HL-60 (cell line): ENCODE measurements at regions not wholly inside any gene's neighbourhood (a gene's known extent, or its start where the extent isn't known, plus 50 kb on each side); places are given as distances from the start of the nearest gene placed in this dataset.

Experiments
- CTCF ChIP-seq: IDR thresholded peaks from one replicate; pipeline ENCODE4 v1.5.1; 2011; ENCODE audit warnings: low read length, control low read depth, inconsistent platforms; ENCODE audit not compliant: insufficient read depth
- GABPA ChIP-seq: IDR thresholded peaks from 2 replicates; pipeline ENCODE4 v1.6.1; 2012; ENCODE audit warnings: low read depth
- POLR2AphosphoS5 ChIP-seq: IDR thresholded peaks from 2 replicates; pipeline ENCODE4 v1.6.1; 2012; ENCODE audit warnings: low read depth
- REST ChIP-seq: IDR thresholded peaks from 2 replicates; pipeline ENCODE4 v1.6.1; 2012; ENCODE audit warnings: low read depth; ENCODE audit not compliant: insufficient replicate concordance

GRCh38 chr21:32962268-32962667, 63.5 kb upstream of the OLIG2 start:
- TF ChIP-seq CTCF (no peak), REST (no peak), POLR2AphosphoS5 (no peak), GABPA (no peak)
